Lower lobe of right lung (tissue), 2 donors: ENCODE measurements at regions not wholly inside any gene's neighbourhood (a gene's known extent, or its start where the extent isn't known, plus 50 kb on each side); places are given as distances from the start of the nearest gene placed in this dataset.

Experiments used
- ATAC-seq, 2 donors: fragments of 200-7000 bp; cut with Tn5 transposase; one replicate each; pipeline ENCODE4 v1.9.1; 2020 to 2022; ENCODE audit warnings: mild to moderate bottlenecking in 2 of 2, moderate library complexity in 2 of 2
- DNase-seq: peaks from one replicate; pipeline ENCODE4 v3.0.0-alpha.2; 2020
- H3K27ac ChIP-seq: fragments of 200-600 bp; one replicate; pipeline ENCODE4 v1.8.0; 2022
- H3K27me3 ChIP-seq: fragments of 200-600 bp; one replicate; pipeline ENCODE4 v1.8.0; 2022; ENCODE audit warnings: low read depth
- H3K36me3 ChIP-seq: fragments of 200-600 bp; one replicate; pipeline ENCODE4 v1.8.0; 2022; ENCODE audit warnings: mild to moderate bottlenecking
- H3K4me1 ChIP-seq: fragments of 200-600 bp; one replicate; pipeline ENCODE4 v1.8.0; 2022
- H3K4me3 ChIP-seq: fragments of 200-600 bp; one replicate; pipeline ENCODE4 v1.8.0; 2022; ENCODE audit warnings: mild to moderate bottlenecking
- H3K9me3 ChIP-seq: fragments of 200-600 bp; one replicate; pipeline ENCODE4 v1.8.0; 2022
- intact Hi-C: fragments of 100-400 bp; cut with DNase I; formaldehyde crosslinking; loops from one replicate; pipeline ENCODE4 v1.11.0; 2022
- TF ChIP-seq, protein P1 (sequence below): fragments of 200-600 bp; IDR thresholded peaks from one replicate; pipeline ENCODE4 v1.8.0; 2022; ENCODE audit warnings: antibody characterized with exemption, mild to moderate bottlenecking
- donor health status: DM: no; HTN: yes; CAD: no; lungs with severe emphysema.

DNA sequence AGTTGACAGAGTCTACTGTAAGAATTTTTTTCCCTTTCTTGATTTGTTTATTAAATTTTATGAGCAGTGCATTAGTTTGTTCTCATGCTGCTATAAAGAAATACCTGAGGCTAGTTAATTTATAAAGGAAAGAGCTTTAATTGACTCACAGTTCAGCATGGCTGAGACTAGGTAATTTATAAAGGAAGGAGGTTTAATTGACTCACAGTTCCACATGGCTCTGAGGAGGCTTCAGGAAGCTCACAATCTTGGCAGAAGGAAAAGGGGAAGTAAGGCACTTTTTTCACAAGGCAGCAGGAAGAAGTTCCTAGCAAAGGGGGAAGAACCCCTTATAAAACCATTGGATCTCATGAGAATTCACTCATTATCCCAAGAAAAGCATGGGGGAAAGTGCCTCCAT is 191.4 kb upstream of the VRK2 start:
- H3K27ac ChIP-seq, result no peak overlapping the region
- no peaks in the 10 kb centered on the region for H3K36me3 ChIP-seq
- no peaks in the 10 kb centered on the region for H3K27me3 ChIP-seq
- no peak overlapping the region for H3K4me3 ChIP-seq
- ATAC-seq (no peak), DNase-seq (no peak)
- no peaks in the 10 kb centered on the region for H3K9me3 ChIP-seq
- TF ChIP-seq, protein P1, sequence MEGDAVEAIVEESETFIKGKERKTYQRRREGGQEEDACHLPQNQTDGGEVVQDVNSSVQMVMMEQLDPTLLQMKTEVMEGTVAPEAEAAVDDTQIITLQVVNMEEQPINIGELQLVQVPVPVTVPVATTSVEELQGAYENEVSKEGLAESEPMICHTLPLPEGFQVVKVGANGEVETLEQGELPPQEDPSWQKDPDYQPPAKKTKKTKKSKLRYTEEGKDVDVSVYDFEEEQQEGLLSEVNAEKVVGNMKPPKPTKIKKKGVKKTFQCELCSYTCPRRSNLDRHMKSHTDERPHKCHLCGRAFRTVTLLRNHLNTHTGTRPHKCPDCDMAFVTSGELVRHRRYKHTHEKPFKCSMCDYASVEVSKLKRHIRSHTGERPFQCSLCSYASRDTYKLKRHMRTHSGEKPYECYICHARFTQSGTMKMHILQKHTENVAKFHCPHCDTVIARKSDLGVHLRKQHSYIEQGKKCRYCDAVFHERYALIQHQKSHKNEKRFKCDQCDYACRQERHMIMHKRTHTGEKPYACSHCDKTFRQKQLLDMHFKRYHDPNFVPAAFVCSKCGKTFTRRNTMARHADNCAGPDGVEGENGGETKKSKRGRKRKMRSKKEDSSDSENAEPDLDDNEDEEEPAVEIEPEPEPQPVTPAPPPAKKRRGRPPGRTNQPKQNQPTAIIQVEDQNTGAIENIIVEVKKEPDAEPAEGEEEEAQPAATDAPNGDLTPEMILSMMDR, result no peak
- intact Hi-C loops, result no loop called here
- no peaks in the 10 kb centered on the region for H3K4me1 ChIP-seq

GRCh38 chr2:57859755-57860154 is 186.9 kb upstream of the VRK2 start:
- H3K27me3 ChIP-seq, result no peaks in the 10 kb centered on the region
- DNase-seq (no peak), ATAC-seq (no peak)
- TF ChIP-seq, protein P1, result no peak
- H3K9me3 ChIP-seq, result no peaks in the 10 kb centered on the region
- intact Hi-C loops, result no loop called here
- no peaks in the 10 kb centered on the region for H3K4me1 ChIP-seq
- H3K27ac ChIP-seq, result no peak overlapping the region
- no peak overlapping the region for H3K4me3 ChIP-seq
- no peaks in the 10 kb centered on the region for H3K36me3 ChIP-seq

GRCh38 chr2:57862153-57862552 is 184.5 kb upstream of the VRK2 start:
- intact Hi-C loops, result no loop called here
- ATAC-seq (no peak), DNase-seq (no peak)
- Histone ChIP-seq H3K4me3 (no peak overlapping the region), H3K27ac (no peak overlapping the region), H3K36me3 (no peaks in the 10 kb centered on the region), H3K27me3 (no peaks in the 10 kb centered on the region), H3K9me3 (no peaks in the 10 kb centered on the region), H3K4me1 (no peaks in the 10 kb centered on the region)
- TF ChIP-seq, protein P1, result no peak

DNA sequence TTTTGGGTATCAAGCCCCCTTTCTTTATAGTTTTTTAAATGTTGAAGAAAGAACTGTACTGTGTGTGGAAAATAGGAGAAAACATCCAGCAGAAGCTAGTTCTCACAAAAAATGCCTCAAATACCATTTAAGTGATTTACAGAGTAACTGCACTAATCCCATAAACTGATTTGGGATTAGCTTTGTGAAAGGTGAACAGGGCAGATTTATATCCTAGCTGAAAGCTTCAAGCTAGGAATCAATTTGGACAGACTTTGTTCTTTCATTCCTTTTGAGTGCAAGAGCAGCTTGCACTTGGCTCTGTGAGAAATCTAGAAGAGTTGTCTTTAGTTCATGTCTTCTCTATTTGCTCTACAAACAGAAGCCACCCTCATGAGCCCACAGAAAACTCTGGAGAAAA is 183.9 kb upstream of the VRK2 start:
- Histone ChIP-seq H3K27me3 (no peaks in the 10 kb centered on the region), H3K4me3 (no peak overlapping the region), H3K9me3 (no peaks in the 10 kb centered on the region), H3K36me3 (no peaks in the 10 kb centered on the region), H3K4me1 (no peaks in the 10 kb centered on the region), H3K27ac (no peak overlapping the region)
- intact Hi-C loops, result no loop called here
- TF ChIP-seq, protein P1, result no peak
- ATAC-seq (no peak), DNase-seq (no peak)

GRCh38 chr2:57864926-57865325 is 181.7 kb upstream of the VRK2 start:
- Histone ChIP-seq H3K4me1 (no peaks in the 10 kb centered on the region), H3K36me3 (no peaks in the 10 kb centered on the region), H3K9me3 (no peaks in the 10 kb centered on the region), H3K27ac (no peak overlapping the region), H3K4me3 (no peak overlapping the region), H3K27me3 (no peaks in the 10 kb centered on the region)
- TF ChIP-seq, protein P1, result no peak
- ATAC-seq (no peak), DNase-seq (no peak)
- intact Hi-C loops, result no loop called here

DNA sequence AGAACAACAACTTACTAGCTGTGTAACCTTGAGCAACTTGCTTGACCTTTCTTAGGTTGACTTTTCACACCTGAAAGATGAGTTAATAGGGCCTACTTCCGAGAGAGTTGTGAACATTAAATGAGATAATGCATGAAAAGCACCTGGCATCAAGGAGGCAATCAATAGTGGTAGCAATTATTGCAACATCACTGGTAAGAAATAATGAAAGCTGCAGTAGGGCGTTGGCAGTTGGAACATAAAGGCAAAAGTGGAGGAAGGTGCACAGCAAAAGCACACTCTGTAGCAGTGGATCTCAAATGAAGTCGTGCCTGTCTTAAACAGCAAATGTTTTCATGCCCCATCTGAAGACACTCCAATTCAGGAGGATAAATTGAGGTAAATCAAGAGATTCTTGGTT is 178.9 kb upstream of the VRK2 start:
- Histone ChIP-seq H3K27me3 (no peaks in the 10 kb centered on the region), H3K4me3 (no peak overlapping the region), H3K4me1 (no peaks in the 10 kb centered on the region), H3K27ac (no peak overlapping the region), H3K9me3 (no peaks in the 10 kb centered on the region), H3K36me3 (no peaks in the 10 kb centered on the region)
- TF ChIP-seq, protein P1, result no peak
- DNase-seq, result no peak
- intact Hi-C loops, result no loop called here
- ATAC-seq, result no peak
